Erythroblast (primary cell): ENCODE measurements at regions not wholly inside any gene's neighbourhood (a gene's known extent, or its start where the extent isn't known, plus 50 kb on each side); places are given as distances from the start of the nearest gene placed in this dataset.

Source experiments
- GATA1 ChIP-seq: IDR thresholded peaks from 2 replicates; pipeline ENCODE4 v1.6.1; 2011; ENCODE audit warnings: low read depth, mild to moderate bottlenecking, control low read depth, low read length, moderate library complexity
- POLR2A ChIP-seq: IDR thresholded peaks from 2 replicates; pipeline ENCODE4 v1.6.1; 2011; ENCODE audit warnings: mild to moderate bottlenecking, low read length

GRCh38 chrX:45852884-45853283 lies 652.2 kb upstream of the DIPK2B start:
- TF ChIP-seq POLR2A (no peak), GATA1 (no peak)
